ENCODE measurements at regions not wholly inside any gene's neighbourhood (a gene's known extent, or its start where the extent isn't known, plus 50 kb on each side); places are given as distances from the start of the nearest gene placed in this dataset.

DNA sequence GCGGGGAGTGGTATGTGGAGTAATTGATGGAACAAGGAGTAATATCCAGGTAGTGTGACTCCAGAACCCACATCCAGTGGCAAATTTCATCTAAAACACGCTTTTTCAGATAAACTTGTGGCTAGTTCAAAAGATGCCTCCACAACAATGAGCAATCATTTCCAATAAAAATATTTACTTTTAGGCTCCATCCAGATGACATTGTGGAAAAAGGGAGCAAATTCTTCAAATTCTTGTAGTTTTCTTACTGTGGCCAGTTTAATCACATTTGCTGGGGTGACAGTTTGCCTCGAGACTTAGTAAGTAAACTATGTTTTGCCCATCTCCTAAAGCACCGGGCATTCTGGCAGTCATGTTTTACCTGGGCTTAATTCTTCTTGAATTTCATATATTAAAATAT is 243.6 kb downstream of the IRS1 start:
- no peak overlapping the region for H3K4me3 ChIP-seq (ENCODE audit: low read depth in 1 of 2, low read length in 1 of 2)
- no peaks in the 10 kb centered on the region for H3K36me3 ChIP-seq
- no peaks in the 10 kb centered on the region for H3K4me1 ChIP-seq (ENCODE audit: control insufficient read depth in 1 of 2, insufficient read depth in 1 of 2, low read depth in 1 of 2, low read length in 1 of 2)
- no peak overlapping the region for H3K27ac ChIP-seq
- H3K9me3 ChIP-seq: no peaks in the 10 kb centered on the region
- TF ChIP-seq, protein P1, sequence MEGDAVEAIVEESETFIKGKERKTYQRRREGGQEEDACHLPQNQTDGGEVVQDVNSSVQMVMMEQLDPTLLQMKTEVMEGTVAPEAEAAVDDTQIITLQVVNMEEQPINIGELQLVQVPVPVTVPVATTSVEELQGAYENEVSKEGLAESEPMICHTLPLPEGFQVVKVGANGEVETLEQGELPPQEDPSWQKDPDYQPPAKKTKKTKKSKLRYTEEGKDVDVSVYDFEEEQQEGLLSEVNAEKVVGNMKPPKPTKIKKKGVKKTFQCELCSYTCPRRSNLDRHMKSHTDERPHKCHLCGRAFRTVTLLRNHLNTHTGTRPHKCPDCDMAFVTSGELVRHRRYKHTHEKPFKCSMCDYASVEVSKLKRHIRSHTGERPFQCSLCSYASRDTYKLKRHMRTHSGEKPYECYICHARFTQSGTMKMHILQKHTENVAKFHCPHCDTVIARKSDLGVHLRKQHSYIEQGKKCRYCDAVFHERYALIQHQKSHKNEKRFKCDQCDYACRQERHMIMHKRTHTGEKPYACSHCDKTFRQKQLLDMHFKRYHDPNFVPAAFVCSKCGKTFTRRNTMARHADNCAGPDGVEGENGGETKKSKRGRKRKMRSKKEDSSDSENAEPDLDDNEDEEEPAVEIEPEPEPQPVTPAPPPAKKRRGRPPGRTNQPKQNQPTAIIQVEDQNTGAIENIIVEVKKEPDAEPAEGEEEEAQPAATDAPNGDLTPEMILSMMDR (IDR thresholded peaks at IDR 0.05): no peak
- no peaks in the 10 kb centered on the region for H3K27me3 ChIP-seq

DNA sequence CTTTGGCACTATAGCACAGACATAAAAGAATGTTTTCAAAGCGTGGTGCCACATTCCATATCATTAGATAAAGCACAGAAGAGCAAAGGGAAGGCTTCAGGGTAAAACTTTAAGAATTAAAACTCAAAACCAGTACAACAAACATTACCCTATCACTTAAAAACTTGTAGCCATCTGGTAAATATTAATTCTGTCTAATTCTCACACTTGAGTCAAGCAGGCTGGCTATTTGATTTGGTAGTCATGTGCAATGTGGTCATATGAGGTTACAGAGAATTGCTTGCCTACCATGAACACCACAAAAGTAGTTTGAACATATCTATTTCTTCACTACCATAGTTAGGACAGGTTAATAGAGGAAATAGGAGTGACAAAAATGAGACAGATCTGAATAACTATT is 244.9 kb downstream of the IRS1 start:
- no peaks in the 10 kb centered on the region for H3K36me3 ChIP-seq
- H3K4me1 ChIP-seq (ENCODE audit: control insufficient read depth in 1 of 2, insufficient read depth in 1 of 2, low read depth in 1 of 2, low read length in 1 of 2): no peaks in the 10 kb centered on the region
- no peak overlapping the region for H3K27ac ChIP-seq
- H3K4me3 ChIP-seq (ENCODE audit: low read depth in 1 of 2, low read length in 1 of 2): no peak overlapping the region
- no peaks in the 10 kb centered on the region for H3K27me3 ChIP-seq
- TF ChIP-seq, protein P1 (IDR thresholded peaks at IDR 0.05): no peak
- no peaks in the 10 kb centered on the region for H3K9me3 ChIP-seq

DNA sequence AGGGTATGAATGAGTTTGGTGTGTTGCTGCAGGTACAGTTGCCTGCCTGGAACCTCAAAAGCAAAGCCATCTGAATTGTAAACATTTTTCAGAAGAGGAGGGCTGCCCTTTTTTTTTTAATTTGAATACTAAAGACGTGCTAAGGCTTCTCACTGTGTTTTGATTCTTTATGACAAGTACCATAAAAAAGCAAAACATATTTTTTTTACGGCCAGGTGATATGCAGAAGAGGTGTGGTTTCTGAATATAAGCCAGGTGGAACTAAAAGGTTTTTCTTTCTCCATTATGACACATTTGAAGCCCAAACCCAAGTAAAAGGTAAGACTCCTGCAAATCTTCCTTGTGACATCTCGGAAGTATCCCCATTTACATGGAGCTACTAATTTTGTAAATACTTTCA is 246.3 kb downstream of the IRS1 start:
- no peaks in the 10 kb centered on the region for H3K4me1 ChIP-seq (ENCODE audit: control insufficient read depth in 1 of 2, insufficient read depth in 1 of 2, low read depth in 1 of 2, low read length in 1 of 2)
- no peak overlapping the region for H3K4me3 ChIP-seq (ENCODE audit: low read depth in 1 of 2, low read length in 1 of 2)
- TF ChIP-seq, protein P1 (IDR thresholded peaks at IDR 0.05): no peak
- no peak overlapping the region for H3K27ac ChIP-seq
- H3K9me3 ChIP-seq: no peaks in the 10 kb centered on the region
- H3K27me3 ChIP-seq: no peaks in the 10 kb centered on the region
- H3K36me3 ChIP-seq: no peaks in the 10 kb centered on the region

DNA sequence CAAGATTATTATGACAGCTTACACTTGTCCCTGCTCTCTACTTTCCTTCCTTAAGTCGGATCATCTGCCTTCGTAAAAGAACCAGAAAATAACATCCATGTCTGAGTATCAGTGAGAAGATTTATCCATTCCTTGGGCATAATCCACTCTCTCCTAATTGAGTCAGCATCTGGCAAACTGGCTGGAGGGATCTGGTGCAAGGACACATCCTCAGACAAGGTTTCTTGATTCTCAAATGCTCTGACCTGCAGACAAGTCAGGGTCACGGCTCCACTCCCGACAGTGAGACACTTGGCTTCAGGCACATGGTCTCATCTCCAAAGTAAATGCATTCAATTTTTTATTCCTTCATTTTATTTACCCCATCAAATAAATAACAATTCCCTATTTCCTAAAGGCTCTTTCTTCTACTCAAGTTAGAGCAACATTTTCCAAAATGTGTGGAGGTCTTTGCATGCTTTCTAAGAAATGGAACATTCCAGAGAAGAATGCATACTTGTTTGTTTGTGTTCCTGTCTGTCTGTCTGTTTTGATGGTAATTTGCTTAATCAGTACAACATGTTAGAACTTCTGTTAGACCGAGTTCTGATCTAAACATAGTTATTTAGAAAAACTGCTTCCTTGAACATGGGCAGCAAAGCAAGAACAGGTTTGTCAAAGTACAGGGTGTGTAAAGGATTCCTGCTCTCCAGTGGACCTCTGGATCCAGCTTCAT is 246.9 kb downstream of the IRS1 start:
- Histone ChIP-seq H3K27ac (no peak overlapping the region), H3K4me3 (ENCODE audit: low read depth in 1 of 2, low read length in 1 of 2) (no peak overlapping the region), H3K36me3 (no peaks in the 10 kb centered on the region), H3K4me1 (ENCODE audit: control insufficient read depth in 1 of 2, insufficient read depth in 1 of 2, low read depth in 1 of 2, low read length in 1 of 2) (no peaks in the 10 kb centered on the region), H3K27me3 (no peaks in the 10 kb centered on the region), H3K9me3 (no peaks in the 10 kb centered on the region)
- TF ChIP-seq, protein P1 (IDR thresholded peaks at IDR 0.05): no peak

DNA sequence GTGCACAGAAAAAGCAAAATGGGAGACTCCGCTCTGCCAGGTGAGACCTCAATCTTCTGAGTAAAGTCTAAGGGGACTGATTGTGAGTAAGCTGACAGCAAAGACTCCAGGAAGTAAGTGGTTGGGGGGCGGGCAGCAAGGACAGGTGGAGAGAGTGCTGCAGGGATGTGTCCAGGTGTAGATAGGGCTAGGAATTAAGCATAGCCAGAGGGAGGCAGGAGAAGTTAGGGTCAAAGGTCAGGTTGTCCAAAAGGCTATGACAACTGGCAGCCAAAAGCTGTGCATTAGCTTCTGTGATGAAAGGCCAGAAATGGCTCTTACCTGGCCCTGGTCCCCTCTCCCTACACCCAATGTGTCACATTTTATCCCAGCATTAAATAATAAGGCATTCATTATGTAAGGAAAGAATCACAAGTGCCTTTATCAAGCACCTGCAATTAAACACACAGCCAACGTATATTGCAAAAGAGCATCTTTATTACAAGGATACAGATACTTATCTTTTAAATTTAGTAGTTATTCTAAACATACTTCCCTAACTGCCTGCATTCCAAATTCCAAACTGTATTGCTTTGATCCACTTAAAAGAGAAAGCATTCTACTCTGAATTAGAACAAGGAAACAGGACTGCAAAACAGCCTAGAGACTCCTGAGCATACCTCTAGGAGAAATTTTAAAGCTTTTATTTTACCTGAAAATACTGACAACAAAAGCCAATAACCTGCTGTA is 247.9 kb downstream of the IRS1 start:
- H3K36me3 ChIP-seq: no peaks in the 10 kb centered on the region

More for the DNA sequence above, 247.9 kb downstream of the IRS1 start:
- Histone ChIP-seq H3K27me3 (no peaks in the 10 kb centered on the region), H3K9me3 (no peaks in the 10 kb centered on the region), H3K4me3 (ENCODE audit: low read depth in 1 of 2, low read length in 1 of 2) (no peak overlapping the region), H3K4me1 (ENCODE audit: control insufficient read depth in 1 of 2, insufficient read depth in 1 of 2, low read depth in 1 of 2, low read length in 1 of 2) (no peaks in the 10 kb centered on the region), H3K27ac (no peak overlapping the region)
- TF ChIP-seq, protein P1 (IDR thresholded peaks at IDR 0.05): no peak

All from neutrophil (primary cell).